GM19238 (cell line): ENCODE measurements at regions not wholly inside any gene's neighbourhood (a gene's known extent, or its start where the extent isn't known, plus 50 kb on each side); places are given as distances from the start of the nearest gene placed in this dataset.

Experiments
- DNase-seq: peaks from one replicate; pipeline ENCODE4 v3.0.0; 2011; ENCODE audit warnings: low spot score; ENCODE audit not compliant: insufficient read length

- no peak for DNase-seq
These were observed 585.8 kb downstream of the QKI start for GRCh38 chr6:164000276-164000675.

- no peak for DNase-seq
These were observed 585.1 kb downstream of the QKI start for GRCh38 chr6:163999475-164000125.

GRCh38 chr6:163998496-163998895, 584.0 kb downstream of the QKI start:
- DNase-seq: no peak

GRCh38 chr6:163996491-163996890, 582.0 kb downstream of the QKI start:
- no peak for DNase-seq

GRCh38 chr6:163994566-163994965, 580.0 kb downstream of the QKI start:
- no peak for DNase-seq

GRCh38 chr6:163992701-163993100, 578.2 kb downstream of the QKI start:
- no peak for DNase-seq

- no peak for DNase-seq
These were observed 577.5 kb downstream of the QKI start for GRCh38 chr6:163992056-163992455.

- DNase-seq: no peak
These were observed 576.8 kb downstream of the QKI start for GRCh38 chr6:163991321-163991720.

GRCh38 chr6:163986313-163986712, 571.8 kb downstream of the QKI start:
- DNase-seq: no peak

- DNase-seq: no peak
These were observed 571.2 kb downstream of the QKI start for GRCh38 chr6:163985710-163986109.

- no peak for DNase-seq
These were observed 570.5 kb downstream of the QKI start for GRCh38 chr6:163985040-163985439.

- DNase-seq: no peak
These were observed 569.8 kb downstream of the QKI start for GRCh38 chr6:163984124-163984936.

GRCh38 chr6:163983679-163984078, 569.2 kb downstream of the QKI start:
- no peak for DNase-seq

GRCh38 chr6:163974322-163974721, 559.8 kb downstream of the QKI start:
- no peak for DNase-seq

- DNase-seq: no peak
These were observed 557.6 kb downstream of the QKI start for GRCh38 chr6:163971841-163972838.

- no peak for DNase-seq
These were observed 556.5 kb downstream of the QKI start for GRCh38 chr6:163970846-163971564.

GRCh38 chr6:163965426-163966348, 551.2 kb downstream of the QKI start:
- DNase-seq: no peak

- no peak for DNase-seq
These were observed 550.3 kb downstream of the QKI start for GRCh38 chr6:163964789-163965188.

- no peak for DNase-seq
These were observed 548.9 kb downstream of the QKI start for GRCh38 chr6:163963205-163964120.
